GM23338 (cell line): ENCODE measurements at regions not wholly inside any gene's neighbourhood (a gene's known extent, or its start where the extent isn't known, plus 50 kb on each side); places are given as distances from the start of the nearest gene placed in this dataset.

ENCODE experiments used
- ATAC-seq: fragments of 200-7000 bp; cut with Tn5 transposase; 3 replicates; pipeline ENCODE4 v1.9.1; 2020
- DNase-seq: peaks from one replicate; pipeline ENCODE4 v3.0.0-alpha.2; 2015; ENCODE audit warnings: low spot score
- H2AFZ ChIP-seq: fragments of 200-600 bp; sonication (generic); 2 replicates; pipeline ENCODE4 v1.8.0; 2016; ENCODE audit warnings: antibody characterized with exemption, mild to moderate bottlenecking, moderate library complexity
- H3F3A ChIP-seq: fragments of 200-600 bp; sonication (generic); replicated peaks from 2 replicates; pipeline ENCODE4 v1.8.0; 2017; ENCODE audit warnings: antibody characterized with exemption, mixed run types, low read depth
- H3K27ac ChIP-seq: fragments of 200-600 bp; sonication (generic); 2 replicates; pipeline ENCODE4 v1.6.1; 2016; ENCODE audit warnings: low read depth
- H3K27me3 ChIP-seq: fragments of 200-600 bp; sonication (generic); 2 replicates; pipeline ENCODE4 v1.8.0; 2016; ENCODE audit warnings: mild to moderate bottlenecking, mixed run types, moderate library complexity; ENCODE audit not compliant: insufficient read depth
- H3K36me3 ChIP-seq: fragments of 200-600 bp; sonication (generic); 2 replicates; pipeline ENCODE4 v1.8.0; 2016; ENCODE audit warnings: mild to moderate bottlenecking; ENCODE audit not compliant: insufficient read depth
- H3K4me1 ChIP-seq: fragments of 200-600 bp; sonication (generic); 2 replicates; pipeline ENCODE4 v1.8.0; 2016; ENCODE audit warnings: mild to moderate bottlenecking, moderate library complexity; ENCODE audit not compliant: insufficient read depth
- H3K4me2 ChIP-seq: fragments of 200-600 bp; sonication (generic); 2 replicates; pipeline ENCODE4 v1.7.1; 2017; ENCODE audit warnings: mixed run types
- H3K4me3 ChIP-seq: fragments of 200-600 bp; sonication (generic); 2 replicates; pipeline ENCODE4 v1.6.1; 2016; ENCODE audit warnings: mixed run types
- H3K79me2 ChIP-seq: fragments of 200-600 bp; sonication (generic); replicated peaks from 2 replicates; pipeline ENCODE4 v1.8.0; 2017; ENCODE audit warnings: mild to moderate bottlenecking; ENCODE audit not compliant: insufficient read depth
- H3K9me2 ChIP-seq: fragments of 200-600 bp; sonication (generic); 2 replicates; pipeline ENCODE4 v1.8.0; 2017; ENCODE audit not compliant: insufficient read depth
- H4K20me1 ChIP-seq: fragments of 200-600 bp; sonication (generic); replicated peaks from 2 replicates; pipeline ENCODE4 v1.8.0; 2017; ENCODE audit warnings: mild to moderate bottlenecking; ENCODE audit not compliant: insufficient read depth
- H3K27ac Mint-ChIP-seq: 2 replicates; pipeline ENCODE4 v1.8.0; 2020; ENCODE audit warnings: inconsistent platforms, mild to moderate bottlenecking, moderate library complexity, mixed read lengths
- H3K27me3 Mint-ChIP-seq: 3 replicates; pipeline ENCODE4 v1.8.0; 2022; ENCODE audit warnings: low read depth, mild to moderate bottlenecking, moderate library complexity, mixed read lengths, inconsistent platforms; ENCODE audit not compliant: insufficient read depth, poor library complexity
- H3K36me3 Mint-ChIP-seq: 3 replicates; pipeline ENCODE4 v1.8.0; 2021; ENCODE audit warnings: low read depth, mild to moderate bottlenecking, inconsistent platforms, moderate library complexity, mixed read lengths
- H3K4me1 Mint-ChIP-seq: 3 replicates; pipeline ENCODE4 v1.8.0; 2020; ENCODE audit warnings: mild to moderate bottlenecking, inconsistent platforms, mixed read lengths
- H3K4me3 Mint-ChIP-seq: 3 replicates; pipeline ENCODE4 v1.8.0; 2021; ENCODE audit warnings: moderate library complexity, mild to moderate bottlenecking, inconsistent platforms, mixed read lengths
- H3K9me3 Mint-ChIP-seq: 3 replicates; pipeline ENCODE4 v1.8.0; 2020; ENCODE audit warnings: moderate library complexity, mild to moderate bottlenecking, inconsistent platforms, mixed read lengths
- CREB1 ChIP-seq: fragments of 250-450 bp; sonication (Bioruptor Pico); IDR thresholded peaks from 2 replicates; pipeline ENCODE4 v1.5.0; 2020; ENCODE audit warnings: low read depth, mild to moderate bottlenecking, moderate library complexity
- CTCF ChIP-seq, 2 experiments: fragments of 200-600 bp in 1 of 2; sonication (generic) in 1 of 2; conservative IDR thresholded peaks; 2 replicates each; pipeline versions ENCODE4 v1.5.1 to v1.6.1; 2016 to 2017; ENCODE audit warnings: antibody characterized with exemption in 2 of 2, low read depth in 2 of 2, mild to moderate bottlenecking in 2 of 2, moderate library complexity in 1 of 2
- EZH2 ChIP-seq: fragments of 200-600 bp; sonication (generic); IDR thresholded peaks from one replicate; pipeline ENCODE4 v1.8.0; 2017; ENCODE audit warnings: antibody characterized with exemption, mild to moderate bottlenecking, low read depth; ENCODE audit not compliant: unreplicated experiment
- EZH2phosphoT487 ChIP-seq: fragments of 200-600 bp; sonication (generic); IDR thresholded peaks from one replicate; pipeline ENCODE4 v1.8.1; 2018; ENCODE audit warnings: antibody characterized with exemption; ENCODE audit not compliant: unreplicated experiment
- JUNB ChIP-seq: IDR thresholded peaks from one replicate; pipeline ENCODE4 v1.6.1; 2016; ENCODE audit warnings: antibody characterized with exemption; ENCODE audit not compliant: unreplicated experiment
- NANOG ChIP-seq: IDR thresholded peaks from 2 replicates; pipeline ENCODE4 v1.6.1; 2016; ENCODE audit warnings: antibody characterized with exemption, borderline replicate concordance
- POLR2AphosphoS5 ChIP-seq: IDR thresholded peaks from 2 replicates; pipeline ENCODE4 v1.6.1; 2016; ENCODE audit warnings: antibody characterized with exemption, low read depth
- STAT1 ChIP-seq: IDR thresholded peaks from one replicate; pipeline ENCODE4 v1.6.1; 2016; ENCODE audit warnings: antibody characterized with exemption; ENCODE audit not compliant: unreplicated experiment
- ZNF114 ChIP-seq: fragments of 250-450 bp; sonication (Bioruptor Pico); IDR thresholded peaks from 2 replicates; pipeline ENCODE4 v1.5.0; 2020; ENCODE audit warnings: mild to moderate bottlenecking, moderate library complexity
- ZNF331 ChIP-seq: fragments of 250-450 bp; sonication (Bioruptor Pico); IDR thresholded peaks from 2 replicates; pipeline ENCODE4 v1.5.0; 2020; ENCODE audit warnings: low read depth, mild to moderate bottlenecking, moderate library complexity
- TF ChIP-seq, protein P1 (sequence below): fragments of 250-450 bp; sonication (Bioruptor Pico); IDR thresholded peaks from 2 replicates; pipeline ENCODE4 v1.5.0; 2020; ENCODE audit warnings: mild to moderate bottlenecking, moderate library complexity
- TF ChIP-seq, protein P2 (sequence below): IDR thresholded peaks from one replicate; pipeline ENCODE4 v1.6.1; 2018; ENCODE audit warnings: antibody characterized with exemption; ENCODE audit not compliant: unreplicated experiment
- TF ChIP-seq, protein P3 (sequence below): IDR thresholded peaks from 2 replicates; pipeline ENCODE4 v1.6.1; 2016; ENCODE audit warnings: antibody characterized with exemption

- no peaks in the 10 kb centered on the region for H3K27me3 Mint-ChIP-seq
- no peaks in the 10 kb centered on the region for H4K20me1 ChIP-seq
- no peak overlapping the region for H3K27ac ChIP-seq
- H3K9me3 Mint-ChIP-seq: no peaks in the 10 kb centered on the region
- H3K36me3 Mint-ChIP-seq: no peaks in the 10 kb centered on the region
- H2AFZ ChIP-seq: no peak overlapping the region
- no peaks in the 10 kb centered on the region for H3K36me3 ChIP-seq
- TF ChIP-seq POLR2AphosphoS5 (no peak), EZH2 (no peak), ZNF331 (no peak), NANOG (no peak), ZNF114 (no peak), STAT1 (no peak), CREB1 (no peak), CTCF (conservative IDR thresholded peaks at IDR 0.05; ENCODE audit: low read depth in 2 of 2) (no peak), JUNB (no peak), EZH2phosphoT487 (no peak)
- TF ChIP-seq, protein P1, sequence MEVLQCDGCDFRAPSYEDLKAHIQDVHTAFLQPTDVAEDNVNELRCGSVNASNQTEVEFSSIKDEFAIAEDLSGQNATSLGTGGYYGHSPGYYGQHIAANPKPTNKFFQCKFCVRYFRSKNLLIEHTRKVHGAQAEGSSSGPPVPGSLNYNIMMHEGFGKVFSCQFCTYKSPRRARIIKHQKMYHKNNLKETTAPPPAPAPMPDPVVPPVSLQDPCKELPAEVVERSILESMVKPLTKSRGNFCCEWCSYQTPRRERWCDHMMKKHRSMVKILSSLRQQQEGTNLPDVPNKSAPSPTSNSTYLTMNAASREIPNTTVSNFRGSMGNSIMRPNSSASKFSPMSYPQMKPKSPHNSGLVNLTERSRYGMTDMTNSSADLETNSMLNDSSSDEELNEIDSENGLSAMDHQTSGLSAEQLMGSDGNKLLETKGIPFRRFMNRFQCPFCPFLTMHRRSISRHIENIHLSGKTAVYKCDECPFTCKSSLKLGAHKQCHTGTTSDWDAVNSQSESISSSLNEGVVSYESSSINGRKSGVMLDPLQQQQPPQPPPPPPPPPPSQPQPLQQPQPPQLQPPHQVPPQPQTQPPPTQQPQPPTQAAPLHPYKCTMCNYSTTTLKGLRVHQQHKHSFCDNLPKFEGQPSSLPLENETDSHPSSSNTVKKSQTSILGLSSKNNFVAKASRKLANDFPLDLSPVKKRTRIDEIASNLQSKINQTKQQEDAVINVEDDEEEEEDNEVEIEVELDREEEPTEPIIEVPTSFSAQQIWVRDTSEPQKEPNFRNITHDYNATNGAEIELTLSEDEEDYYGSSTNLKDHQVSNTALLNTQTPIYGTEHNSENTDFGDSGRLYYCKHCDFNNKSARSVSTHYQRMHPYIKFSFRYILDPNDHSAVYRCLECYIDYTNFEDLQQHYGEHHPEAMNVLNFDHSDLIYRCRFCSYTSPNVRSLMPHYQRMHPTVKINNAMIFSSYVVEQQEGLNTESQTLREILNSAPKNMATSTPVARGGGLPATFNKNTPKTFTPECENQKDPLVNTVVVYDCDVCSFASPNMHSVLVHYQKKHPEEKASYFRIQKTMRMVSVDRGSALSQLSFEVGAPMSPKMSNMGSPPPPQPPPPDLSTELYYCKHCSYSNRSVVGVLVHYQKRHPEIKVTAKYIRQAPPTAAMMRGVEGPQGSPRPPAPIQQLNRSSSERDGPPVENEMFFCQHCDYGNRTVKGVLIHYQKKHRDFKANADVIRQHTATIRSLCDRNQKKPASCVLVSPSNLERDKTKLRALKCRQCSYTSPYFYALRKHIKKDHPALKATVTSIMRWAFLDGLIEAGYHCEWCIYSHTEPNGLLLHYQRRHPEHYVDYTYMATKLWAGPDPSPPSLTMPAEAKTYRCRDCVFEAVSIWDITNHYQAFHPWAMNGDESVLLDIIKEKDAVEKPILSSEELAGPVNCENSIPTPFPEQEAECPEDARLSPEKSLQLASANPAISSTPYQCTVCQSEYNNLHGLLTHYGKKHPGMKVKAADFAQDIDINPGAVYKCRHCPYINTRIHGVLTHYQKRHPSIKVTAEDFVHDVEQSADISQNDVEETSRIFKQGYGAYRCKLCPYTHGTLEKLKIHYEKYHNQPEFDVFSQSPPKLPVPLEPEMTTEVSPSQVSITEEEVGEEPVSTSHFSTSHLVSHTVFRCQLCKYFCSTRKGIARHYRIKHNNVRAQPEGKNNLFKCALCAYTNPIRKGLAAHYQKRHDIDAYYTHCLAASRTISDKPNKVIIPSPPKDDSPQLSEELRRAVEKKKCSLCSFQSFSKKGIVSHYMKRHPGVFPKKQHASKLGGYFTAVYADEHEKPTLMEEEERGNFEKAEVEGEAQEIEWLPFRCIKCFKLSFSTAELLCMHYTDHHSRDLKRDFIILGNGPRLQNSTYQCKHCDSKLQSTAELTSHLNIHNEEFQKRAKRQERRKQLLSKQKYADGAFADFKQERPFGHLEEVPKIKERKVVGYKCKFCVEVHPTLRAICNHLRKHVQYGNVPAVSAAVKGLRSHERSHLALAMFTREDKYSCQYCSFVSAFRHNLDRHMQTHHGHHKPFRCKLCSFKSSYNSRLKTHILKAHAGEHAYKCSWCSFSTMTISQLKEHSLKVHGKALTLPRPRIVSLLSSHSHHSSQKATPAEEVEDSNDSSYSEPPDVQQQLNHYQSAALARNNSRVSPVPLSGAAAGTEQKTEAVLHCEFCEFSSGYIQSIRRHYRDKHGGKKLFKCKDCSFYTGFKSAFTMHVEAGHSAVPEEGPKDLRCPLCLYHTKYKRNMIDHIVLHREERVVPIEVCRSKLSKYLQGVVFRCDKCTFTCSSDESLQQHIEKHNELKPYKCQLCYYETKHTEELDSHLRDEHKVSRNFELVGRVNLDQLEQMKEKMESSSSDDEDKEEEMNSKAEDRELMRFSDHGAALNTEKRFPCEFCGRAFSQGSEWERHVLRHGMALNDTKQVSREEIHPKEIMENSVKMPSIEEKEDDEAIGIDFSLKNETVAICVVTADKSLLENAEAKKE (CRISPR knock-in tag): no peak
- TF ChIP-seq, protein P2, sequence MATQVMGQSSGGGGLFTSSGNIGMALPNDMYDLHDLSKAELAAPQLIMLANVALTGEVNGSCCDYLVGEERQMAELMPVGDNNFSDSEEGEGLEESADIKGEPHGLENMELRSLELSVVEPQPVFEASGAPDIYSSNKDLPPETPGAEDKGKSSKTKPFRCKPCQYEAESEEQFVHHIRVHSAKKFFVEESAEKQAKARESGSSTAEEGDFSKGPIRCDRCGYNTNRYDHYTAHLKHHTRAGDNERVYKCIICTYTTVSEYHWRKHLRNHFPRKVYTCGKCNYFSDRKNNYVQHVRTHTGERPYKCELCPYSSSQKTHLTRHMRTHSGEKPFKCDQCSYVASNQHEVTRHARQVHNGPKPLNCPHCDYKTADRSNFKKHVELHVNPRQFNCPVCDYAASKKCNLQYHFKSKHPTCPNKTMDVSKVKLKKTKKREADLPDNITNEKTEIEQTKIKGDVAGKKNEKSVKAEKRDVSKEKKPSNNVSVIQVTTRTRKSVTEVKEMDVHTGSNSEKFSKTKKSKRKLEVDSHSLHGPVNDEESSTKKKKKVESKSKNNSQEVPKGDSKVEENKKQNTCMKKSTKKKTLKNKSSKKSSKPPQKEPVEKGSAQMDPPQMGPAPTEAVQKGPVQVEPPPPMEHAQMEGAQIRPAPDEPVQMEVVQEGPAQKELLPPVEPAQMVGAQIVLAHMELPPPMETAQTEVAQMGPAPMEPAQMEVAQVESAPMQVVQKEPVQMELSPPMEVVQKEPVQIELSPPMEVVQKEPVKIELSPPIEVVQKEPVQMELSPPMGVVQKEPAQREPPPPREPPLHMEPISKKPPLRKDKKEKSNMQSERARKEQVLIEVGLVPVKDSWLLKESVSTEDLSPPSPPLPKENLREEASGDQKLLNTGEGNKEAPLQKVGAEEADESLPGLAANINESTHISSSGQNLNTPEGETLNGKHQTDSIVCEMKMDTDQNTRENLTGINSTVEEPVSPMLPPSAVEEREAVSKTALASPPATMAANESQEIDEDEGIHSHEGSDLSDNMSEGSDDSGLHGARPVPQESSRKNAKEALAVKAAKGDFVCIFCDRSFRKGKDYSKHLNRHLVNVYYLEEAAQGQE: no peak
- TF ChIP-seq, protein P3, sequence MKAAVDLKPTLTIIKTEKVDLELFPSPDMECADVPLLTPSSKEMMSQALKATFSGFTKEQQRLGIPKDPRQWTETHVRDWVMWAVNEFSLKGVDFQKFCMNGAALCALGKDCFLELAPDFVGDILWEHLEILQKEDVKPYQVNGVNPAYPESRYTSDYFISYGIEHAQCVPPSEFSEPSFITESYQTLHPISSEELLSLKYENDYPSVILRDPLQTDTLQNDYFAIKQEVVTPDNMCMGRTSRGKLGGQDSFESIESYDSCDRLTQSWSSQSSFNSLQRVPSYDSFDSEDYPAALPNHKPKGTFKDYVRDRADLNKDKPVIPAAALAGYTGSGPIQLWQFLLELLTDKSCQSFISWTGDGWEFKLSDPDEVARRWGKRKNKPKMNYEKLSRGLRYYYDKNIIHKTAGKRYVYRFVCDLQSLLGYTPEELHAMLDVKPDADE: no peak
- no peak overlapping the region for H3K4me3 ChIP-seq
- no peaks in the 10 kb centered on the region for H3K9me2 ChIP-seq
- no peak overlapping the region for H3K4me2 ChIP-seq
- H3K27me3 ChIP-seq: no peaks in the 10 kb centered on the region
- no peaks in the 10 kb centered on the region for H3K79me2 ChIP-seq
- H3K27ac Mint-ChIP-seq: no peak overlapping the region
- no peaks in the 10 kb centered on the region for H3F3A ChIP-seq
- ATAC-seq: no peak
- no peak overlapping the region for H3K4me3 Mint-ChIP-seq
- no peaks in the 10 kb centered on the region for H3K4me1 Mint-ChIP-seq
- H3K4me1 ChIP-seq: no peaks in the 10 kb centered on the region
- DNase-seq: no peak
These were observed 162.6 kb upstream of the ABI3BP start for GRCh38 chr3:101155825-101156224.
